ENCODE measurements at regions not wholly inside any gene's neighbourhood (a gene's known extent, or its start where the extent isn't known, plus 50 kb on each side); places are given as distances from the start of the nearest gene placed in this dataset.

- no peak for TF ChIP-seq ZNF687 (IDR thresholded peaks at IDR 0.05)
- TF ChIP-seq BHLHE40 (IDR thresholded peaks at IDR 0.05; ENCODE audit: borderline replicate concordance in 1 of 2, low read depth in 2 of 2, low read length in 1 of 2): peak; percentile 67 to 77
- 0 out of 2 replicates have a peak, but pooled peaks have one; percentile 70 for TF ChIP-seq TCF12 (IDR thresholded peaks at IDR 0.05; ENCODE audit: low read depth, low read length)
- peak; percentile 97 for TF ChIP-seq RELB (IDR thresholded peaks at IDR 0.05; ENCODE audit: low read depth)
- no peak for TF ChIP-seq ELK1 (IDR thresholded peaks at IDR 0.05; ENCODE audit: low read depth, low read length)
- TF ChIP-seq TARDBP (IDR thresholded peaks at IDR 0.05; ENCODE audit: borderline replicate concordance): no peak
- no peak; the same call in 1 of the 2 replicates for TF ChIP-seq MYB (IDR thresholded peaks at IDR 0.05; ENCODE audit: borderline replicate concordance, low read depth, low read length)
- TF ChIP-seq STAT3 (IDR thresholded peaks at IDR 0.05; ENCODE audit: low read depth, low read length): 0 out of 2 replicates have a peak, but pooled peaks have one; percentile 26
- no peak for TF ChIP-seq BCLAF1 (IDR thresholded peaks at IDR 0.05)
- peak; percentile 76 for TF ChIP-seq TCF7 (IDR thresholded peaks at IDR 0.05; ENCODE audit: borderline replicate concordance)
- no peak for TF ChIP-seq ZNF622 (IDR thresholded peaks at IDR 0.05)
- TF ChIP-seq MAX (IDR thresholded peaks at IDR 0.05; ENCODE audit: low read depth, low read length): no peak
- TF ChIP-seq EP300 (IDR thresholded peaks at IDR 0.05; ENCODE audit: borderline replicate concordance in 1 of 2, control insufficient read depth in 1 of 2, low read depth in 2 of 2, low read length in 2 of 2): peak; percentile 96 to 97
- no peak for TF ChIP-seq HSF1 (IDR thresholded peaks at IDR 0.05; ENCODE audit: low read depth, low read length)
These were observed 62.2 kb upstream of the AKAP13 start (continued) for GRCh38 chr15:85318048-85318731.

All from GM12878 (cell line).